ENCODE measurements at regions not wholly inside any gene's neighbourhood (a gene's known extent, or its start where the extent isn't known, plus 50 kb on each side); places are given as distances from the start of the nearest gene placed in this dataset.
"Not testable (repeated sequence)": the region's sequence is repeated elsewhere in the genome, so short reads cannot be mapped to it uniquely, and the experiment has no call there.

GRCh38 chr11:29183301-29183700 lies 833.5 kb downstream of the KCNA4 start:
- H3K9me3 Mint-ChIP-seq, result peaks cover 0 to 6% (median 2%) of the 10 kb centered on the region in 7 donors
- no peak for ATAC-seq (ENCODE audit: low read depth in 2 of 2)
- no peak overlapping the region for H3K27ac Mint-ChIP-seq
- no peaks in the 10 kb centered on the region for H3K36me3 Mint-ChIP-seq
- DNase-seq, result no peak
- H3K4me3 Mint-ChIP-seq, result no peak overlapping the region
- H3K27me3 Mint-ChIP-seq, result no peaks in the 10 kb centered on the region
- no peaks in the 10 kb centered on the region for H3K4me1 Mint-ChIP-seq

GRCh38 chr11:29173660-29174062 lies 843.2 kb downstream of the KCNA4 start:
- Mint-ChIP-seq H3K27ac (no peak overlapping the region), H3K4me3 (no peak overlapping the region), H3K4me1 (no peaks in the 10 kb centered on the region), H3K9me3 (peaks cover 0 to 5% (median 0%) of the 10 kb centered on the region in 7 donors), H3K27me3 (no peaks in the 10 kb centered on the region), H3K36me3 (no peaks in the 10 kb centered on the region)
- ATAC-seq (ENCODE audit: low read depth in 2 of 2), result no peak
- DNase-seq, result no peak

GRCh38 chr11:29171360-29171950 lies 845.4 kb downstream of the KCNA4 start:
- DNase-seq (no peak), ATAC-seq (ENCODE audit: low read depth in 2 of 2) (no peak)
- Mint-ChIP-seq H3K4me1 (no peaks in the 10 kb centered on the region), H3K27me3 (no peaks in the 10 kb centered on the region), H3K9me3 (peaks cover 0 to 5% (median 0%) of the 10 kb centered on the region in 7 donors), H3K36me3 (no peaks in the 10 kb centered on the region), H3K4me3 (no peak overlapping the region), H3K27ac (no peak overlapping the region)

- Mint-ChIP-seq H3K4me1 (no peaks in the 10 kb centered on the region), H3K9me3 (peaks cover 0 to 4% (median 0%) of the 10 kb centered on the region in 7 donors), H3K4me3 (no peak overlapping the region), H3K27me3 (no peaks in the 10 kb centered on the region), H3K27ac (no peak overlapping the region), H3K36me3 (no peaks in the 10 kb centered on the region)
- ATAC-seq (ENCODE audit: low read depth in 2 of 2) (no peak), DNase-seq (no peak)
These were observed 850.5 kb downstream of the KCNA4 start for GRCh38 chr11:29166306-29166705.

GRCh38 chr11:29163231-29163630 lies 853.6 kb downstream of the KCNA4 start:
- H3K9me3 Mint-ChIP-seq, result peaks cover 0 to 5% (median 0%) of the 10 kb centered on the region in 7 donors
- H3K4me3 Mint-ChIP-seq, result no peak overlapping the region
- peaks cover 0 to 5% (median 0%) of the 10 kb centered on the region in 3 donors for H3K27me3 Mint-ChIP-seq
- no peaks in the 10 kb centered on the region for H3K4me1 Mint-ChIP-seq
- ATAC-seq (ENCODE audit: low read depth in 2 of 2) (no peak), DNase-seq (no peak)
- H3K36me3 Mint-ChIP-seq, result no peaks in the 10 kb centered on the region
- no peak overlapping the region for H3K27ac Mint-ChIP-seq

- no peak overlapping the region for H3K4me3 Mint-ChIP-seq
- no peak overlapping the region for H3K27ac Mint-ChIP-seq
- DNase-seq, result no peak
- no peaks in the 10 kb centered on the region for H3K4me1 Mint-ChIP-seq
- peaks cover 0 to 5% (median 0%) of the 10 kb centered on the region in 3 donors for H3K27me3 Mint-ChIP-seq
- peaks cover 0 to 5% (median 0%) of the 10 kb centered on the region in 7 donors for H3K9me3 Mint-ChIP-seq
- H3K36me3 Mint-ChIP-seq, result no peaks in the 10 kb centered on the region
- no peak for ATAC-seq (ENCODE audit: low read depth in 2 of 2)
These were observed 854.3 kb downstream of the KCNA4 start for GRCh38 chr11:29162491-29162890.

GRCh38 chr11:29161191-29161590 lies 855.6 kb downstream of the KCNA4 start:
- Mint-ChIP-seq H3K9me3 (peaks cover 0 to 5% (median 0%) of the 10 kb centered on the region in 7 donors), H3K27me3 (peaks cover 0 to 5% (median 0%) of the 10 kb centered on the region in 3 donors), H3K27ac (no peak overlapping the region), H3K4me1 (no peaks in the 10 kb centered on the region), H3K4me3 (no peak overlapping the region), H3K36me3 (no peaks in the 10 kb centered on the region)
- DNase-seq, result no peak
- no peak for ATAC-seq (ENCODE audit: low read depth in 2 of 2)

GRCh38 chr11:29159552-29160465 lies 857.0 kb downstream of the KCNA4 start:
- Mint-ChIP-seq H3K27ac (no peak overlapping the region), H3K4me1 (no peaks in the 10 kb centered on the region), H3K9me3 (peaks cover 0 to 5% (median 0%) of the 10 kb centered on the region in 7 donors), H3K36me3 (no peaks in the 10 kb centered on the region), H3K4me3 (no peak overlapping the region), H3K27me3 (peaks cover 0 to 5% (median 0%) of the 10 kb centered on the region in 3 donors)
- ATAC-seq (ENCODE audit: low read depth in 2 of 2), result no peak
- no peak for DNase-seq

GRCh38 chr11:29153078-29153477 lies 863.8 kb downstream of the KCNA4 start:
- DNase-seq, result no peak
- Mint-ChIP-seq H3K27me3 (no peaks in the 10 kb centered on the region), H3K9me3 (peaks cover 0 to 5% (median 0%) of the 10 kb centered on the region in 7 donors), H3K4me1 (no peaks in the 10 kb centered on the region), H3K27ac (no peak overlapping the region), H3K36me3 (no peaks in the 10 kb centered on the region), H3K4me3 (no peak overlapping the region)
- no peak for ATAC-seq (ENCODE audit: low read depth in 2 of 2)

GRCh38 chr11:29142573-29142972 lies 874.3 kb downstream of the KCNA4 start:
- not testable (repeated sequence) for ATAC-seq (ENCODE audit: low read depth in 2 of 2); DNase-seq
- peaks cover 0 to 11% (median 2%) of the 10 kb centered on the region in 7 donors for H3K9me3 Mint-ChIP-seq

GRCh38 chr11:29135504-29135903 lies 881.3 kb downstream of the KCNA4 start:
- DNase-seq (no peak), ATAC-seq (ENCODE audit: low read depth in 2 of 2) (no peak)
- Mint-ChIP-seq H3K27me3 (no peaks in the 10 kb centered on the region), H3K4me1 (no peaks in the 10 kb centered on the region), H3K9me3 (peaks cover 0 to 9% (median 4%) of the 10 kb centered on the region in 7 donors), H3K4me3 (no peak overlapping the region), H3K27ac (no peak overlapping the region), H3K36me3 (no peaks in the 10 kb centered on the region)

More at GRCh38 chr11:29142573-29142972, 874.3 kb downstream of the KCNA4 start:
- H3K4me3 Mint-ChIP-seq, H3K27me3 Mint-ChIP-seq, H3K27ac Mint-ChIP-seq, H3K4me1 Mint-ChIP-seq, H3K36me3 Mint-ChIP-seq: not testable (repeated sequence)

GRCh38 chr11:29131055-29131454 lies 885.8 kb downstream of the KCNA4 start:
- Mint-ChIP-seq H3K27ac (no peak overlapping the region), H3K4me1 (no peaks in the 10 kb centered on the region), H3K9me3 (peaks cover 0 to 6% (median 1%) of the 10 kb centered on the region in 7 donors), H3K36me3 (no peaks in the 10 kb centered on the region), H3K27me3 (no peaks in the 10 kb centered on the region), H3K4me3 (no peak overlapping the region)
- ATAC-seq (ENCODE audit: low read depth in 2 of 2) (no peak), DNase-seq (no peak)

- no peak overlapping the region for H3K27ac Mint-ChIP-seq
- no peaks in the 10 kb centered on the region for H3K27me3 Mint-ChIP-seq
- ATAC-seq (ENCODE audit: low read depth in 2 of 2), result no peak
- H3K4me1 Mint-ChIP-seq, result no peaks in the 10 kb centered on the region
- H3K9me3 Mint-ChIP-seq, result peaks cover 0 to 6% (median 0%) of the 10 kb centered on the region in 7 donors
- DNase-seq, result no peak
- no peak overlapping the region for H3K4me3 Mint-ChIP-seq
- H3K36me3 Mint-ChIP-seq, result no peaks in the 10 kb centered on the region
These were observed 887.0 kb downstream of the KCNA4 start for GRCh38 chr11:29129844-29130243.

- H3K27me3 Mint-ChIP-seq, result no peaks in the 10 kb centered on the region
- no peaks in the 10 kb centered on the region for H3K4me1 Mint-ChIP-seq
- H3K9me3 Mint-ChIP-seq, result peaks cover 0 to 6% (median 0%) of the 10 kb centered on the region in 7 donors
- no peaks in the 10 kb centered on the region for H3K36me3 Mint-ChIP-seq
- DNase-seq, result no peak
- H3K4me3 Mint-ChIP-seq, result no peak overlapping the region
- H3K27ac Mint-ChIP-seq, result no peak overlapping the region
- ATAC-seq (ENCODE audit: low read depth in 2 of 2), result no peak
These were observed 889.4 kb downstream of the KCNA4 start for GRCh38 chr11:29127461-29127860.
